PFSK-1 (cell line): ENCODE measurements at regions not wholly inside any gene's neighbourhood (a gene's known extent, or its start where the extent isn't known, plus 50 kb on each side); places are given as distances from the start of the nearest gene placed in this dataset.

Experiments used
- POLR2AphosphoS5 ChIP-seq: IDR thresholded peaks from 2 replicates; pipeline ENCODE4 v1.6.1; 2012; ENCODE audit warnings: low read depth, mild to moderate bottlenecking, control low read depth, low read length, moderate library complexity
- REST ChIP-seq, 2 experiments: IDR thresholded peaks; 2 replicates each; pipeline versions ENCODE4 v1.6.1 to v1.8.0; 2011 to 2012; ENCODE audit warnings: low read depth in 2 of 2, low read length in 2 of 2, control low read depth in 1 of 2, inconsistent platforms in 1 of 2, mild to moderate bottlenecking in 1 of 2, moderate library complexity in 1 of 2; ENCODE audit not compliant: insufficient read depth in 1 of 2
- SIN3A ChIP-seq: IDR thresholded peaks from 2 replicates; pipeline ENCODE4 v1.6.1; 2012; ENCODE audit warnings: mild to moderate bottlenecking, low read length, moderate library complexity, borderline replicate concordance; ENCODE audit not compliant: insufficient read depth
- TAF1 ChIP-seq: IDR thresholded peaks from 2 replicates; pipeline ENCODE4 v1.6.1; 2012; ENCODE audit warnings: low read length, control low read depth, borderline replicate concordance; ENCODE audit not compliant: insufficient read depth

- TF ChIP-seq POLR2AphosphoS5 (no peak), SIN3A (no peak), REST (IDR thresholded peaks at IDR 0.05; ENCODE audit: insufficient read depth in 1 of 2, low read depth in 2 of 2, low read length in 2 of 2) (no peak), TAF1 (no peak)
These were observed 282.5 kb downstream of the GLRX3 start for GRCh38 chr10:130418731-130419130.
